Thyroid gland (tissue), 4 donors: ENCODE measurements at regions not wholly inside any gene's neighbourhood (a gene's known extent, or its start where the extent isn't known, plus 50 kb on each side); places are given as distances from the start of the nearest gene placed in this dataset.

Experiments used
- DNase-seq, 2 donors: peaks; one replicate each; pipeline ENCODE4 v3.0.0-alpha.2; 2019
- H3K27ac ChIP-seq, 3 donors: fragments of 200-600 bp; sonication (generic); 1 replicate in 2 of 3; 2 replicates in 1 of 3; pipeline ENCODE4 v1.5.1; 2016 to 2019; ENCODE audit warnings: mild to moderate bottlenecking in 1 of 3, moderate library complexity in 1 of 3
- H3K27me3 ChIP-seq: fragments of 200-600 bp; sonication (generic); one replicate; pipeline ENCODE4 v1.5.1; 2019
- H3K36me3 ChIP-seq, 2 donors: fragments of 200-600 bp; sonication (generic); one replicate each; pipeline ENCODE4 v1.5.1; 2016 to 2019
- H3K4me1 ChIP-seq, 2 donors: fragments of 200-600 bp; sonication (generic); one replicate each; pipeline ENCODE4 v1.5.1; 2017 to 2019
- H3K4me3 ChIP-seq, 3 donors: fragments of 200-600 bp; sonication (generic); replicated peaks in 1 of 3; 1 replicate in 2 of 3; 2 replicates in 1 of 3; pipeline ENCODE4 v1.5.1; 2016; ENCODE audit warnings: mild to moderate bottlenecking in 1 of 3
- H3K9me3 ChIP-seq: fragments of 200-600 bp; sonication (generic); one replicate; pipeline ENCODE4 v1.5.1; 2017
- CTCF ChIP-seq, 6 experiments: fragments of 200-600 bp in 3 of 6; fragments of 450-650 bp in 3 of 6; sonication (generic) in 3 of 6; IDR thresholded peaks; one replicate each; pipeline ENCODE4 v1.5.1; 2016 to 2019; ENCODE audit warnings: antibody characterized with exemption in 6 of 6, mild to moderate bottlenecking in 2 of 6, inconsistent platforms in 1 of 6, moderate library complexity in 1 of 6
- POLR2A ChIP-seq, 2 donors: fragments of 450-650 bp; IDR thresholded peaks; one replicate each; pipeline ENCODE4 v1.6.1; 2017; ENCODE audit warnings: antibody characterized with exemption in 2 of 2, mild to moderate bottlenecking in 2 of 2, moderate library complexity in 1 of 2
- WGBS, 2 donors: methylation state at CpG; one replicate each; pipeline ENCODE4 v1.1.5; 2017; 5-methylcytosine and 5-hydroxymethylcytosine counted together
- intact Hi-C: fragments of 100-400 bp; cut with DNase I; formaldehyde crosslinking; loops from one replicate; pipeline ENCODE4 v1.15.1; 2023

- TF ChIP-seq POLR2A (IDR thresholded peaks at IDR 0.05) (no peak), CTCF (IDR thresholded peaks at IDR 0.05) (peak; percentile 1 to 69 (median 40))
- H3K9me3 ChIP-seq, result no peaks in the 10 kb centered on the region
- no peaks in the 10 kb centered on the region for H3K27me3 ChIP-seq
- H3K4me3 ChIP-seq, result no peak overlapping the region
- no peak for DNase-seq
- peaks cover 11 to 13% of the 10 kb centered on the region in 2 donors for H3K4me1 ChIP-seq
- no peaks in the 10 kb centered on the region for H3K36me3 ChIP-seq
- H3K27ac ChIP-seq, result no peak overlapping the region
- intact Hi-C loops, result no loop called here
- 83% methylated on average over 7 of the region's 7 CpGs for WGBS, 2 donors
These were observed 155.4 kb downstream of the RFPL4B start for GRCh38 chr6:112502351-112503090.

GRCh38 chr6:112503091-112503596 is 156.0 kb downstream of the RFPL4B start:
- intact Hi-C loops, result no loop called here
- peaks cover 11 to 13% of the 10 kb centered on the region in 2 donors for H3K4me1 ChIP-seq
- H3K27ac ChIP-seq, result peak overlapping the region in 1 of 3 donors; percentile 32
- H3K36me3 ChIP-seq, result no peaks in the 10 kb centered on the region
- no peak for DNase-seq
- no peak for TF ChIP-seq CTCF (IDR thresholded peaks at IDR 0.05)
- no peak for TF ChIP-seq POLR2A (IDR thresholded peaks at IDR 0.05)
- H3K27me3 ChIP-seq, result no peaks in the 10 kb centered on the region
- WGBS, 2 donors, result 71 to 80% methylated on average over 6 of the region's 6 CpGs
- no peak overlapping the region for H3K4me3 ChIP-seq
- no peaks in the 10 kb centered on the region for H3K9me3 ChIP-seq

GRCh38 chr6:112504621-112505020 is 157.5 kb downstream of the RFPL4B start:
- Histone ChIP-seq H3K9me3 (no peaks in the 10 kb centered on the region), H3K27me3 (no peaks in the 10 kb centered on the region), H3K4me3 (no peak overlapping the region), H3K36me3 (no peaks in the 10 kb centered on the region), H3K27ac (no peak overlapping the region), H3K4me1 (peaks cover 11 to 13% of the 10 kb centered on the region in 2 donors)
- WGBS, 2 donors, result 51 to 53% methylated on average over 2 of the region's 2 CpGs
- TF ChIP-seq POLR2A (IDR thresholded peaks at IDR 0.05), result no peak
- no peak for TF ChIP-seq CTCF (IDR thresholded peaks at IDR 0.05)
- no peak for DNase-seq
- intact Hi-C loops, result no loop called here

GRCh38 chr6:112511441-112511840 is 164.3 kb downstream of the RFPL4B start:
- Histone ChIP-seq H3K36me3 (no peaks in the 10 kb centered on the region), H3K27ac (no peak overlapping the region), H3K4me3 (no peak overlapping the region), H3K27me3 (no peaks in the 10 kb centered on the region), H3K4me1 (no peaks in the 10 kb centered on the region), H3K9me3 (no peaks in the 10 kb centered on the region)
- intact Hi-C loops, result no loop called here
- TF ChIP-seq POLR2A (IDR thresholded peaks at IDR 0.05), result no peak
- TF ChIP-seq CTCF (IDR thresholded peaks at IDR 0.05), result no peak
- 95 to 100% methylated on average over 1 of the region's 1 CpG for WGBS, 2 donors
- DNase-seq, result no peak

GRCh38 chr6:112513175-112513574 is 166.0 kb downstream of the RFPL4B start:
- DNase-seq, result no peak
- no peak overlapping the region for H3K27ac ChIP-seq
- TF ChIP-seq POLR2A (IDR thresholded peaks at IDR 0.05), result no peak
- TF ChIP-seq CTCF (IDR thresholded peaks at IDR 0.05), result no peak
- H3K36me3 ChIP-seq, result no peaks in the 10 kb centered on the region
- H3K27me3 ChIP-seq, result no peaks in the 10 kb centered on the region
- H3K4me3 ChIP-seq, result no peak overlapping the region
- intact Hi-C loops, result no loop called here
- peaks cover 4 to 8% of the 10 kb centered on the region in 2 donors for H3K4me1 ChIP-seq
- no peaks in the 10 kb centered on the region for H3K9me3 ChIP-seq
